ENCODE measurements at regions not wholly inside any gene's neighbourhood (a gene's known extent, or its start where the extent isn't known, plus 50 kb on each side); places are given as distances from the start of the nearest gene placed in this dataset.
A peak's percentile ranks its signal among the peaks of the same experiment; 100 is the strongest.

GRCh38 chr13:110819203-110820014, 95.5 kb downstream of the ANKRD10 start:
- Histone ChIP-seq H3K9ac (ENCODE audit: low read length) (no peak overlapping the region), H3K4me1 (ENCODE audit: control insufficient read depth in 1 of 2, insufficient read depth in 2 of 2, low read length in 2 of 2) (peaks cover 4 to 8% of the 10 kb centered on the region in 2 experiments; a peak in 3 of 4 replicates), H3K27ac (ENCODE audit: low read depth, low read length) (no peak overlapping the region), H3K79me2 (ENCODE audit: insufficient read depth, low read length) (no peaks in the 10 kb centered on the region), H4K20me1 (ENCODE audit: insufficient read depth) (no peaks in the 10 kb centered on the region), H3K9me3 (ENCODE audit: control insufficient read depth in 1 of 2, insufficient read depth in 1 of 2, low read depth in 1 of 2, low read length in 2 of 2) (no peaks in the 10 kb centered on the region), H3K4me2 (ENCODE audit: low read length) (peak overlapping the region; percentile 64), H2AFZ (ENCODE audit: low read depth, low read length, poor library complexity, severe bottlenecking) (peak overlapping the region; percentile 63), H3K4me3 (replicated peaks in 1 of 2; ENCODE audit: low read depth in 1 of 2, low read length in 2 of 2) (peak overlapping the region in 1 of 2 experiments; percentile 15; a peak in 2 of 4 replicates), H3K36me3 (ENCODE audit: control insufficient read depth in 1 of 2, insufficient read depth in 2 of 2, low read length in 2 of 2) (no peaks in the 10 kb centered on the region), H3K9me2 (ENCODE audit: insufficient read depth) (no peaks in the 10 kb centered on the region), H3K27me3 (ENCODE audit: insufficient read depth, low read length) (no peaks in the 10 kb centered on the region)
- BruUV-seq (replicated peaks) = no TSS peak
- CTCF ChIA-PET = interaction anchor here (1.0 kb wide), 2 partner anchors 138 to 226 kb away, joined by 5 read pairs; no protein-coding TSS in a partner anchor
- peak; percentile 66 for DNase-seq (ENCODE audit: low read depth, low spot score)
- intact Hi-C loops (cut with micrococcal nuclease) = loop anchor here (1.0 to 5.0 kb wide), 5 partner anchors 137 to 597 kb away; no protein-coding TSS in a partner anchor
- RAD21 ChIA-PET (ENCODE audit: low non-redundant PET in 1 of 2, low total read pairs in 2 of 2, uncharacterized antibody in 2 of 2, unreplicated experiment in 2 of 2) = interaction anchor here in 1 of 2 experiments (0.7 kb wide), 1 partner anchor 364 kb away, joined by 3 read pairs; no protein-coding TSS in a partner anchor
- POLR2A ChIA-PET = no interaction called here
- ATAC-seq = peak; percentile 98
- TF ChIP-seq SP1 (IDR thresholded peaks at IDR 0.05; ENCODE audit: low read depth) (no peak), ATF3 (IDR thresholded peaks at IDR 0.05) (no peak), REST (IDR thresholded peaks at IDR 0.05; ENCODE audit: low read depth) (no peak), MAX (IDR thresholded peaks at IDR 0.05) (peak; percentile 71), RAD21 (IDR thresholded peaks at IDR 0.05; ENCODE audit: low read depth) (peak; percentile 94), ZNF274 (IDR thresholded peaks at IDR 0.05; ENCODE audit: low read depth, low read length) (no peak), POLR2AphosphoS5 (IDR thresholded peaks at IDR 0.05; ENCODE audit: low read depth, low read length) (no peak), ZFX (IDR thresholded peaks at IDR 0.05) (no peak), TCF7L2 (IDR thresholded peaks at IDR 0.05; ENCODE audit: borderline replicate concordance, extremely low read depth, insufficient read depth, insufficient read length) (no peak), SRF (IDR thresholded peaks at IDR 0.05; ENCODE audit: low read depth) (no peak), SIN3A (IDR thresholded peaks at IDR 0.05; ENCODE audit: low read depth) (no peak), CBX3 (IDR thresholded peaks at IDR 0.05; ENCODE audit: low read depth) (no peak), CTCF (IDR thresholded peaks at IDR 0.05 in 2 of 3, conservative IDR thresholded peaks at IDR 0.05 in 1 of 3; ENCODE audit: borderline replicate concordance in 1 of 3, insufficient read depth in 1 of 3, low read depth in 2 of 3, low read length in 2 of 3) (peak; percentile 80 to 99 (median 98)), CEBPB (IDR thresholded peaks at IDR 0.05; ENCODE audit: low read depth) (no peak), EGR1 (IDR thresholded peaks at IDR 0.05; ENCODE audit: low read depth) (no peak), FOSL1 (IDR thresholded peaks at IDR 0.05; ENCODE audit: low read depth) (no peak), ZBTB33 (IDR thresholded peaks at IDR 0.05; ENCODE audit: extremely low read depth, insufficient replicate concordance, low read length) (no peak), EZH2 (IDR thresholded peaks at IDR 0.05) (no peak), EZH2phosphoT487 (IDR thresholded peaks at IDR 0.05; ENCODE audit: borderline replicate concordance) (no peak)
